ENCODE measurements at regions not wholly inside any gene's neighbourhood (a gene's known extent, or its start where the extent isn't known, plus 50 kb on each side); places are given as distances from the start of the nearest gene placed in this dataset.
A peak's percentile ranks its signal among the peaks of the same experiment; 100 is the strongest.

- Histone ChIP-seq H3K4ac (replicated peaks; ENCODE audit: insufficient read length, low read depth, low read length) (no peak overlapping the region), H2AK5ac (ENCODE audit: low read depth, low read length) (no peak overlapping the region), H2BK120ac (replicated peaks; ENCODE audit: low read depth, low read length) (no peak overlapping the region), H3K27me3 (replicated peaks in 1 of 4; ENCODE audit: control insufficient read depth in 3 of 4, extremely low read depth in 1 of 4, insufficient read depth in 3 of 4, low read length in 3 of 4) (peaks cover 0 to 1% (median 0%) of the 10 kb centered on the region in 4 experiments; a peak in 1 of 7 replicates), H2AFZ (ENCODE audit: low read length) (no peak overlapping the region), H3K4me2 (ENCODE audit: insufficient read depth in 1 of 2, low read depth in 2 of 2, low read length in 2 of 2) (no peak overlapping the region), H3K9me3 (ENCODE audit: insufficient read depth in 2 of 2, low read depth in 1 of 2, low read length in 1 of 2) (no peaks in the 10 kb centered on the region), H2BK20ac (ENCODE audit: low read length) (0 out of 2 replicates have a peak overlapping the region, but pooled peaks have one; percentile 8), H3K27ac (ENCODE audit: low read depth, low read length) (no peak overlapping the region), H4K91ac (replicated peaks; ENCODE audit: insufficient read length, low read length) (peak overlapping the region; percentile 25), H4K5ac (ENCODE audit: insufficient read length, low read depth, low read length) (no peak overlapping the region), H3K4me3 (ENCODE audit: extremely low read depth in 1 of 4, insufficient read depth in 2 of 4, low read depth in 3 of 4, low read length in 4 of 4) (no peak overlapping the region), H3K9ac (replicated peaks in 1 of 4; ENCODE audit: extremely low read depth in 1 of 4, low read depth in 3 of 4, low read length in 3 of 4) (no peak overlapping the region), H2BK15ac (ENCODE audit: low read length) (no peak overlapping the region), H3K18ac (ENCODE audit: extremely low read depth, low read length) (no peak overlapping the region), H3K23ac (ENCODE audit: insufficient read length) (no peak overlapping the region), H3K79me2 (ENCODE audit: control insufficient read depth in 1 of 2, insufficient read depth in 2 of 2, low read length in 2 of 2) (no peaks in the 10 kb centered on the region), H3K79me1 (ENCODE audit: low read depth, low read length) (no peaks in the 10 kb centered on the region), H3K56ac (replicated peaks; ENCODE audit: insufficient read length, low read depth, low read length) (no peak overlapping the region), H2BK5ac (ENCODE audit: low read depth, low read length) (no peak overlapping the region), H3K23me2 (ENCODE audit: low read depth, low read length) (peaks cover 2% of the 10 kb centered on the region; the same call in 1 of the 2 replicates), H3K36me3 (ENCODE audit: control insufficient read depth in 2 of 4, insufficient read depth in 4 of 4, low read length in 3 of 4) (no peaks in the 10 kb centered on the region), H4K20me1 (replicated peaks in 1 of 2; ENCODE audit: control insufficient read depth in 1 of 2, insufficient read depth in 2 of 2, low read length in 2 of 2) (no peaks in the 10 kb centered on the region), H4K8ac (ENCODE audit: extremely low read depth, insufficient read depth, low read length) (no peak overlapping the region), H2BK12ac (ENCODE audit: low read depth, low read length) (no peak overlapping the region), H3K14ac (ENCODE audit: insufficient read length) (no peak overlapping the region), H3K4me1 (replicated peaks in 1 of 4; ENCODE audit: control insufficient read depth in 3 of 4, insufficient read depth in 4 of 4, low read length in 3 of 4) (no peaks in the 10 kb centered on the region)
- ChIA-PET CTCF (ENCODE audit: partially characterized antibody) (interaction anchor here (0.7 to 2.1 kb wide), 8 partner anchors 9 to 368 kb away, joined by 3 to 6 read pairs (median 3); partner anchors contain the start of gene DUSP10), POLR2A (ENCODE audit: partially characterized antibody) (no interaction called here)
- 88% methylated on average over 9 of the region's 9 CpGs; no CpG with 5 or more reads in 1 of the 2 experiments for WGBS, 2 experiments (ENCODE audit: extremely low coverage in 1 of 2, insufficient coverage in 1 of 2, insufficient read length in 1 of 2, insufficient replicate concordance in 2 of 2, low coverage in 1 of 2, low lambda C conversion rate in 2 of 2, missing lambda C conversion rate in 1 of 2)
- no peak for FAIRE-seq
- DNase-seq (ENCODE audit: low read depth in 1 of 2, low spot score in 2 of 2) = no peak
- TF ChIP-seq SAP30 (IDR thresholded peaks at IDR 0.05; ENCODE audit: insufficient read depth, insufficient replicate concordance, low read length) (no peak), SRF (IDR thresholded peaks at IDR 0.05; ENCODE audit: low read depth, low read length) (no peak), EP300 (IDR thresholded peaks at IDR 0.05; ENCODE audit: borderline replicate concordance in 1 of 2, low read depth in 2 of 2, low read length in 2 of 2) (no peak), HDAC2 (IDR thresholded peaks at IDR 0.05; ENCODE audit: borderline replicate concordance in 1 of 2, low read depth in 2 of 2, low read length in 2 of 2) (no peak), SP4 (IDR thresholded peaks at IDR 0.05; ENCODE audit: low read length) (no peak), RFX5 (IDR thresholded peaks at IDR 0.05; ENCODE audit: borderline replicate concordance, low read depth, low read length) (no peak), MAX (IDR thresholded peaks at IDR 0.05) (no peak), GABPA (IDR thresholded peaks at IDR 0.05; ENCODE audit: borderline replicate concordance, insufficient read depth, low read length) (no peak), KDM1A (IDR thresholded peaks at IDR 0.05; ENCODE audit: borderline replicate concordance, low read length) (no peak), SIX5 (IDR thresholded peaks at IDR 0.05; ENCODE audit: low read depth, low read length) (no peak), CBX8 (IDR thresholded peaks at IDR 0.05; ENCODE audit: borderline replicate concordance, low read depth, low read length) (no peak), SP2 (IDR thresholded peaks at IDR 0.05; ENCODE audit: low read length) (no peak)
Observed at GRCh38 chr1:221845650-221846371, 103.9 kb upstream of the DUSP10 start.

All from H1 (cell line).